ENCODE measurements at regions not wholly inside any gene's neighbourhood (a gene's known extent, or its start where the extent isn't known, plus 50 kb on each side); places are given as distances from the start of the nearest gene placed in this dataset.

DNA sequence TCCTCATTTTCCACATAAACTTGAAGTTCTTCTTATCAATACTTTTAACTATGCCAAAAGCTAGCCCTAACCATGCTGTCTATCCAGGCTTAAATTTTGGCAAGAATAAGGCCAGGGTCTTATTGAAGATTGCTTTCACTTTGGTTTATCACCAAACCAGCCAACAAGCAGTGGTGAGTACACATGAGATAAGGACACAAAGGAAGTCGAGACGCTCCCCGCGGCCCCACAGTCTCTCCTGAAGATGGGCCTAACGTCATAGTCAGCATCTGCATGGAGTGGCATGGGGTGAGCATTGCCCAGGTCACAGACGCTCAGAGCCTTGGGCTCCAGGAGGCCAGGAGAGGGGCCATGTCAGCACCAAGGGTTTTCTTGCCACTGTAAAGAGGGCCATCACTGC is 80.3 kb downstream of the ATPSCKMT start:
- no peak overlapping the region for H3K4me3 ChIP-seq (replicated peaks in 1 of 2; ENCODE audit: low read depth in 1 of 2, low read length in 2 of 2)
- ChIA-PET POLR2A (no interaction called here), RAD21 (ENCODE audit: low non-redundant PET in 1 of 2, low total read pairs in 2 of 2, uncharacterized antibody in 2 of 2, unreplicated experiment in 2 of 2) (no interaction called here), CTCF (no interaction called here)
- H3K4me1 ChIP-seq (ENCODE audit: control insufficient read depth in 1 of 2, insufficient read depth in 2 of 2, low read length in 2 of 2), result no peaks in the 10 kb centered on the region
- TF ChIP-seq EGR1 (IDR thresholded peaks at IDR 0.05; ENCODE audit: low read depth), result no peak
- no peak for TF ChIP-seq FOSL1 (IDR thresholded peaks at IDR 0.05; ENCODE audit: low read depth)
- TF ChIP-seq, protein P1, sequence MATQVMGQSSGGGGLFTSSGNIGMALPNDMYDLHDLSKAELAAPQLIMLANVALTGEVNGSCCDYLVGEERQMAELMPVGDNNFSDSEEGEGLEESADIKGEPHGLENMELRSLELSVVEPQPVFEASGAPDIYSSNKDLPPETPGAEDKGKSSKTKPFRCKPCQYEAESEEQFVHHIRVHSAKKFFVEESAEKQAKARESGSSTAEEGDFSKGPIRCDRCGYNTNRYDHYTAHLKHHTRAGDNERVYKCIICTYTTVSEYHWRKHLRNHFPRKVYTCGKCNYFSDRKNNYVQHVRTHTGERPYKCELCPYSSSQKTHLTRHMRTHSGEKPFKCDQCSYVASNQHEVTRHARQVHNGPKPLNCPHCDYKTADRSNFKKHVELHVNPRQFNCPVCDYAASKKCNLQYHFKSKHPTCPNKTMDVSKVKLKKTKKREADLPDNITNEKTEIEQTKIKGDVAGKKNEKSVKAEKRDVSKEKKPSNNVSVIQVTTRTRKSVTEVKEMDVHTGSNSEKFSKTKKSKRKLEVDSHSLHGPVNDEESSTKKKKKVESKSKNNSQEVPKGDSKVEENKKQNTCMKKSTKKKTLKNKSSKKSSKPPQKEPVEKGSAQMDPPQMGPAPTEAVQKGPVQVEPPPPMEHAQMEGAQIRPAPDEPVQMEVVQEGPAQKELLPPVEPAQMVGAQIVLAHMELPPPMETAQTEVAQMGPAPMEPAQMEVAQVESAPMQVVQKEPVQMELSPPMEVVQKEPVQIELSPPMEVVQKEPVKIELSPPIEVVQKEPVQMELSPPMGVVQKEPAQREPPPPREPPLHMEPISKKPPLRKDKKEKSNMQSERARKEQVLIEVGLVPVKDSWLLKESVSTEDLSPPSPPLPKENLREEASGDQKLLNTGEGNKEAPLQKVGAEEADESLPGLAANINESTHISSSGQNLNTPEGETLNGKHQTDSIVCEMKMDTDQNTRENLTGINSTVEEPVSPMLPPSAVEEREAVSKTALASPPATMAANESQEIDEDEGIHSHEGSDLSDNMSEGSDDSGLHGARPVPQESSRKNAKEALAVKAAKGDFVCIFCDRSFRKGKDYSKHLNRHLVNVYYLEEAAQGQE (IDR thresholded peaks at IDR 0.05; ENCODE audit: low read depth), result no peak
- TF ChIP-seq, protein P2, sequence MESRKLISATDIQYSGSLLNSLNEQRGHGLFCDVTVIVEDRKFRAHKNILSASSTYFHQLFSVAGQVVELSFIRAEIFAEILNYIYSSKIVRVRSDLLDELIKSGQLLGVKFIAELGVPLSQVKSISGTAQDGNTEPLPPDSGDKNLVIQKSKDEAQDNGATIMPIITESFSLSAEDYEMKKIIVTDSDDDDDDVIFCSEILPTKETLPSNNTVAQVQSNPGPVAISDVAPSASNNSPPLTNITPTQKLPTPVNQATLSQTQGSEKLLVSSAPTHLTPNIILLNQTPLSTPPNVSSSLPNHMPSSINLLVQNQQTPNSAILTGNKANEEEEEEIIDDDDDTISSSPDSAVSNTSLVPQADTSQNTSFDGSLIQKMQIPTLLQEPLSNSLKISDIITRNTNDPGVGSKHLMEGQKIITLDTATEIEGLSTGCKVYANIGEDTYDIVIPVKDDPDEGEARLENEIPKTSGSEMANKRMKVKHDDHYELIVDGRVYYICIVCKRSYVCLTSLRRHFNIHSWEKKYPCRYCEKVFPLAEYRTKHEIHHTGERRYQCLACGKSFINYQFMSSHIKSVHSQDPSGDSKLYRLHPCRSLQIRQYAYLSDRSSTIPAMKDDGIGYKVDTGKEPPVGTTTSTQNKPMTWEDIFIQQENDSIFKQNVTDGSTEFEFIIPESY (IDR thresholded peaks at IDR 0.05; ENCODE audit: extremely low read depth, insufficient replicate concordance, low read length), result no peak
- TF ChIP-seq ZNF274 (IDR thresholded peaks at IDR 0.05; ENCODE audit: low read depth, low read length), result no peak
- TF ChIP-seq POLR2AphosphoS5 (IDR thresholded peaks at IDR 0.05; ENCODE audit: low read depth, low read length), result no peak
- H3K36me3 ChIP-seq (ENCODE audit: control insufficient read depth in 1 of 2, insufficient read depth in 2 of 2, low read length in 2 of 2), result no peaks in the 10 kb centered on the region
- H3K9me2 ChIP-seq (ENCODE audit: insufficient read depth), result no peaks in the 10 kb centered on the region
- H3K27me3 ChIP-seq (ENCODE audit: insufficient read depth, low read length), result no peaks in the 10 kb centered on the region
- no TSS peak for BruUV-seq (replicated peaks)
- DNase-seq (ENCODE audit: low read depth, low spot score) (no peak), ATAC-seq (no peak)
- no peak overlapping the region for H2AFZ ChIP-seq (ENCODE audit: low read depth, low read length, poor library complexity, severe bottlenecking)
- no peaks in the 10 kb centered on the region for H3K79me2 ChIP-seq (ENCODE audit: insufficient read depth, low read length)
- no peak overlapping the region for H3K27ac ChIP-seq (ENCODE audit: low read depth, low read length)
- H4K20me1 ChIP-seq (ENCODE audit: insufficient read depth), result no peaks in the 10 kb centered on the region
- H3K9me3 ChIP-seq (ENCODE audit: control insufficient read depth in 1 of 2, insufficient read depth in 1 of 2, low read depth in 1 of 2, low read length in 2 of 2), result no peaks in the 10 kb centered on the region; a peak in 2 of 4 replicates
- intact Hi-C loops (cut with micrococcal nuclease), result no loop called here
- no peak overlapping the region for H3K4me2 ChIP-seq (ENCODE audit: low read length)
- H3K9ac ChIP-seq (ENCODE audit: low read length), result no peak overlapping the region
